ENCODE measurements at regions not wholly inside any gene's neighbourhood (a gene's known extent, or its start where the extent isn't known, plus 50 kb on each side); places are given as distances from the start of the nearest gene placed in this dataset.

GRCh38 chr5:96049398-96050272 is 88.0 kb upstream of the ELL2 start:
- intact Hi-C loops (cut with DNase I; ENCODE audit: low total_unique reads): no loop called here
- TF ChIP-seq CTCF (IDR thresholded peaks at IDR 0.05): no peak
- TF ChIP-seq POLR2A (IDR thresholded peaks at IDR 0.05): no peak
- H3K4me3 ChIP-seq (ENCODE audit: low read depth, poor library complexity, severe bottlenecking): no peak overlapping the region
- DNase-seq (ENCODE audit: low spot score in 2 of 2): no peak
- WGBS, 2 donors: 47 to 50% methylated on average over 3 of the region's 3 CpGs

GRCh38 chr5:96048763-96049162 is 87.1 kb upstream of the ELL2 start:
- no peak overlapping the region for H3K4me3 ChIP-seq (ENCODE audit: low read depth, poor library complexity, severe bottlenecking)
- intact Hi-C loops (cut with DNase I; ENCODE audit: low total_unique reads): no loop called here
- DNase-seq (ENCODE audit: low spot score in 2 of 2): no peak
- WGBS, 2 donors: 55 to 61% methylated on average over 6 of the region's 6 CpGs
- no peak for TF ChIP-seq POLR2A (IDR thresholded peaks at IDR 0.05)
- no peak for TF ChIP-seq CTCF (IDR thresholded peaks at IDR 0.05)

GRCh38 chr5:96045888-96046287 is 84.2 kb upstream of the ELL2 start:
- H3K4me3 ChIP-seq (ENCODE audit: low read depth, poor library complexity, severe bottlenecking): no peak overlapping the region
- DNase-seq (ENCODE audit: low spot score in 2 of 2): no peak
- TF ChIP-seq POLR2A (IDR thresholded peaks at IDR 0.05): no peak
- no peak for TF ChIP-seq CTCF (IDR thresholded peaks at IDR 0.05)
- intact Hi-C loops (cut with DNase I; ENCODE audit: low total_unique reads): no loop called here
- 84 to 88% methylated on average over 5 of the region's 5 CpGs for WGBS, 2 donors

- TF ChIP-seq POLR2A (IDR thresholded peaks at IDR 0.05): no peak
- TF ChIP-seq CTCF (IDR thresholded peaks at IDR 0.05): no peak
- no peak overlapping the region for H3K4me3 ChIP-seq (ENCODE audit: low read depth, poor library complexity, severe bottlenecking)
- intact Hi-C loops (cut with DNase I; ENCODE audit: low total_unique reads): no loop called here
- DNase-seq (ENCODE audit: low spot score in 2 of 2): no peak
Measured at GRCh38 chr5:96043446-96043845, 81.8 kb upstream of the ELL2 start.

- intact Hi-C loops (cut with DNase I; ENCODE audit: low total_unique reads): no loop called here
- no peak overlapping the region for H3K4me3 ChIP-seq (ENCODE audit: low read depth, poor library complexity, severe bottlenecking)
- TF ChIP-seq CTCF (IDR thresholded peaks at IDR 0.05) (no peak), POLR2A (IDR thresholded peaks at IDR 0.05) (no peak)
- no peak for DNase-seq (ENCODE audit: low spot score in 2 of 2)
- WGBS, 2 donors: 50 to 63% methylated on average over 2 of the region's 2 CpGs
Measured at GRCh38 chr5:96037128-96037527, 75.5 kb upstream of the ELL2 start.

GRCh38 chr5:96036301-96036700 is 74.7 kb upstream of the ELL2 start:
- intact Hi-C loops (cut with DNase I; ENCODE audit: low total_unique reads): no loop called here
- TF ChIP-seq CTCF (IDR thresholded peaks at IDR 0.05): no peak
- TF ChIP-seq POLR2A (IDR thresholded peaks at IDR 0.05): no peak
- WGBS, 2 donors: 49 to 54% methylated on average over 1 of the region's 1 CpG
- no peak overlapping the region for H3K4me3 ChIP-seq (ENCODE audit: low read depth, poor library complexity, severe bottlenecking)
- DNase-seq (ENCODE audit: low spot score in 2 of 2): no peak

Measured in lower leg skin (tissue), 4 donors.